B cell (primary cell): ENCODE measurements at regions not wholly inside any gene's neighbourhood (a gene's known extent, or its start where the extent isn't known, plus 50 kb on each side); places are given as distances from the start of the nearest gene placed in this dataset.

ENCODE experiments used
- ATAC-seq: fragments of 200-7000 bp; cut with Tn5 transposase; one replicate; pipeline ENCODE4 v1.10.0; 2021; ENCODE audit warnings: low read depth, mild to moderate bottlenecking, moderate number of reproducible peaks, moderate library complexity
- CTCF ChIA-PET: fragments of 350-600 bp; sonication (Branson Sonifier 250); formaldehyde crosslinking; loops from one replicate; lab custom pipeline; 2021; ENCODE audit warnings: antibody characterized with exemption, inconsistent platforms; lab: Charles Lee
- POLR2A ChIA-PET: fragments of 350-600 bp; sonication (Branson Sonifier 250); formaldehyde crosslinking; loops from one replicate; lab custom pipeline; 2021; ENCODE audit warnings: antibody characterized with exemption; lab: Charles Lee
- DNase-seq: peaks from one replicate; pipeline ENCODE4 v3.0.0; 2013
- H2AFZ ChIP-seq: 2 replicates; pipeline ENCODE4 v1.6.1; 2012; ENCODE audit warnings: mild to moderate bottlenecking, low read depth, low read length; ENCODE audit not compliant: insufficient read depth, poor library complexity, severe bottlenecking
- H3K27ac ChIP-seq, 2 donors: 1 replicate in 1 of 2; 2 replicates in 1 of 2; pipeline ENCODE4 v1.5.1; 2012 to 2013; ENCODE audit warnings: low read length in 2 of 2, mild to moderate bottlenecking in 2 of 2, moderate library complexity in 1 of 2
- H3K27me3 ChIP-seq, 4 experiments: fragments of 200-600 bp in 1 of 4; sonication (generic) in 1 of 4; replicated peaks in 1 of 4; 1 replicate in 2 of 4; 2 replicates in 2 of 4; pipeline versions ENCODE4 v1.6.1 to v1.7.0; 2013 to 2016; ENCODE audit warnings: low read length in 3 of 4, mild to moderate bottlenecking in 2 of 4, mixed read lengths in 1 of 4, moderate library complexity in 1 of 4; ENCODE audit not compliant: insufficient read depth in 4 of 4, control insufficient read depth in 3 of 4; ENCODE audit errors: control extremely low read depth in 1 of 4
- H3K36me3 ChIP-seq, 2 experiments: replicated peaks in 1 of 2; 1 replicate in 1 of 2; 2 replicates in 1 of 2; pipeline versions ENCODE4 v1.6.1 to v1.7.1; 2013; ENCODE audit warnings: low read length in 1 of 2; ENCODE audit not compliant: insufficient read depth in 2 of 2, control insufficient read depth in 1 of 2; ENCODE audit errors: control extremely low read depth in 1 of 2, extremely low read depth in 1 of 2
- H3K4me1 ChIP-seq, 2 donors: fragments of 200-600 bp in 1 of 2; sonication (generic) in 1 of 2; 1 replicate in 1 of 2; 2 replicates in 1 of 2; pipeline versions ENCODE4 v1.5.1 to v1.6.1; 2013 to 2017; ENCODE audit warnings: low read length in 2 of 2; ENCODE audit not compliant: control insufficient read depth in 2 of 2, insufficient read depth in 2 of 2
- H3K4me2 ChIP-seq: replicated peaks from 2 replicates; pipeline ENCODE3; 2012; ENCODE audit warnings: mild to moderate bottlenecking, low read depth, low read length; ENCODE audit not compliant: poor library complexity, severe bottlenecking
- H3K4me3 ChIP-seq, 5 experiments: fragments of 200-600 bp in 1 of 5; sonication (generic) in 1 of 5; 1 replicate in 3 of 5; 2 replicates in 2 of 5; pipeline versions ENCODE4 v1.5.1 to v1.7.0; 2011 to 2016; ENCODE audit warnings: low read length in 4 of 5, mild to moderate bottlenecking in 4 of 5, low read depth in 2 of 5, control low read depth in 1 of 5, moderate library complexity in 1 of 5; ENCODE audit not compliant: insufficient read depth in 1 of 5; ENCODE audit errors: control extremely low read depth in 1 of 5, extremely low read depth in 1 of 5
- H3K79me2 ChIP-seq: fragments of 200-600 bp; sonication (generic); one replicate; pipeline ENCODE4 v1.6.0; 2016; ENCODE audit warnings: low read length; ENCODE audit not compliant: control insufficient read depth, insufficient read depth
- H3K9ac ChIP-seq: fragments of 200-600 bp; sonication (generic); 2 replicates; pipeline ENCODE4 v1.6.1; 2017; ENCODE audit warnings: mild to moderate bottlenecking, low read length, moderate library complexity
- H3K9me3 ChIP-seq, 3 donors: one replicate each; pipeline versions ENCODE4 v1.6.1 to v1.7.1; 2013; ENCODE audit warnings: low read length in 2 of 3; ENCODE audit not compliant: control insufficient read depth in 2 of 3, insufficient read depth in 1 of 3; ENCODE audit errors: control extremely low read depth in 1 of 3
- H4K20me1 ChIP-seq: 2 replicates; pipeline ENCODE4 v1.6.0; 2012; ENCODE audit warnings: mild to moderate bottlenecking, low read length; ENCODE audit not compliant: insufficient read depth, control insufficient read depth, poor library complexity, severe bottlenecking
- H3K27ac Mint-ChIP-seq: one replicate; pipeline ENCODE4 v1.8.0; 2021; ENCODE audit warnings: mixed read lengths
- H3K27me3 Mint-ChIP-seq: one replicate; pipeline ENCODE4 v1.8.0; 2021; ENCODE audit warnings: mixed read lengths
- H3K4me1 Mint-ChIP-seq: one replicate; pipeline ENCODE4 v1.8.0; 2021; ENCODE audit warnings: mixed read lengths
- H3K4me3 Mint-ChIP-seq: one replicate; pipeline ENCODE4 v1.8.0; 2021; ENCODE audit warnings: mixed read lengths
- H3K9me3 Mint-ChIP-seq: one replicate; pipeline ENCODE4 v1.8.0; 2022; ENCODE audit warnings: mixed read lengths; ENCODE audit not compliant: insufficient read depth
- EZH2 ChIP-seq: IDR thresholded peaks from 2 replicates; pipeline ENCODE4 v1.6.1; 2012; ENCODE audit warnings: borderline replicate concordance, low read depth, mild to moderate bottlenecking, moderate library complexity, low read length; ENCODE audit not compliant: insufficient read depth, poor library complexity, severe bottlenecking
- WGBS: methylation state at CpG from one replicate; pipeline ENCODE4 v1.1.5; 2013; ENCODE audit warnings: missing lambda C conversion rate; ENCODE audit not compliant: insufficient coverage; 5-methylcytosine and 5-hydroxymethylcytosine counted together
- intact Hi-C: fragments of 100-400 bp; cut with micrococcal nuclease; formaldehyde crosslinking; loops from one replicate; pipeline ENCODE4 v1.10.0; 2022
- TF ChIP-seq, protein P1 (sequence below): fragments of 200-600 bp; IDR thresholded peaks from one replicate; pipeline ENCODE4 v1.8.0; 2022; ENCODE audit warnings: antibody characterized with exemption, mild to moderate bottlenecking

DNA sequence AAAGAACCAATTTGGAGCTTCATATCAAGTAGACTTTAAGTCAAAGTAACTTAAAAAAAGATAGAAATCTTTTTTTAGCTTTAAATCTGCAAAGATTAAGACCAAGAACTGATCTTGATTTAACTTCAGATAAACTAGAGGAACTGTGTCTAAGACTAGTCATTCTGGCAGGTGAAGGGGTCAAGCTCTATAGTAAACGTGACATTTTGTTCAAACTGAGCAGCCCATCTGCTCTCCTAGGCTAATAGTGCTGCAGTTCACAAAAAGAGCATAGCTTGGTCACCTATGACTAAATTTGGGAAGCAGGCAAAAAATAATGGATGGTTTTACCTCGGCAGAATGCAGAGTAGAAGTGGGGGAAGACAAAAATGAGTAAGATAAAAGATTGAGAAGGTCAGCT is 168.8 kb upstream of the ALCAM start:
- peaks cover 0 to under 1% (median 0%) of the 10 kb centered on the region in 3 donors for H3K9me3 ChIP-seq
- Mint-ChIP-seq H3K27me3 (peaks cover 6% of the 10 kb centered on the region), H3K4me1 (no peaks in the 10 kb centered on the region), H3K4me3 (no peak overlapping the region), H3K9me3 (no peaks in the 10 kb centered on the region), H3K27ac (no peak overlapping the region)
- POLR2A ChIA-PET: no interaction called here
- no peaks in the 10 kb centered on the region for H4K20me1 ChIP-seq
- H3K79me2 ChIP-seq: no peaks in the 10 kb centered on the region
- H3K27me3 ChIP-seq: no peaks in the 10 kb centered on the region
- CTCF ChIA-PET: no interaction called here
- ATAC-seq (no peak), DNase-seq (no peak)
- H2AFZ ChIP-seq: no peak overlapping the region
- no peak overlapping the region for H3K4me2 ChIP-seq
- H3K4me3 ChIP-seq: no peak overlapping the region
- WGBS: 67% methylated on average over 1 of the region's 2 CpGs
- no peak overlapping the region for H3K27ac ChIP-seq
- H3K36me3 ChIP-seq: no peaks in the 10 kb centered on the region
- intact Hi-C loops: no loop called here
- no peaks in the 10 kb centered on the region for H3K4me1 ChIP-seq
- H3K9ac ChIP-seq: no peak overlapping the region
- TF ChIP-seq EZH2: no peak
- TF ChIP-seq, protein P1, sequence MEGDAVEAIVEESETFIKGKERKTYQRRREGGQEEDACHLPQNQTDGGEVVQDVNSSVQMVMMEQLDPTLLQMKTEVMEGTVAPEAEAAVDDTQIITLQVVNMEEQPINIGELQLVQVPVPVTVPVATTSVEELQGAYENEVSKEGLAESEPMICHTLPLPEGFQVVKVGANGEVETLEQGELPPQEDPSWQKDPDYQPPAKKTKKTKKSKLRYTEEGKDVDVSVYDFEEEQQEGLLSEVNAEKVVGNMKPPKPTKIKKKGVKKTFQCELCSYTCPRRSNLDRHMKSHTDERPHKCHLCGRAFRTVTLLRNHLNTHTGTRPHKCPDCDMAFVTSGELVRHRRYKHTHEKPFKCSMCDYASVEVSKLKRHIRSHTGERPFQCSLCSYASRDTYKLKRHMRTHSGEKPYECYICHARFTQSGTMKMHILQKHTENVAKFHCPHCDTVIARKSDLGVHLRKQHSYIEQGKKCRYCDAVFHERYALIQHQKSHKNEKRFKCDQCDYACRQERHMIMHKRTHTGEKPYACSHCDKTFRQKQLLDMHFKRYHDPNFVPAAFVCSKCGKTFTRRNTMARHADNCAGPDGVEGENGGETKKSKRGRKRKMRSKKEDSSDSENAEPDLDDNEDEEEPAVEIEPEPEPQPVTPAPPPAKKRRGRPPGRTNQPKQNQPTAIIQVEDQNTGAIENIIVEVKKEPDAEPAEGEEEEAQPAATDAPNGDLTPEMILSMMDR: no peak

DNA sequence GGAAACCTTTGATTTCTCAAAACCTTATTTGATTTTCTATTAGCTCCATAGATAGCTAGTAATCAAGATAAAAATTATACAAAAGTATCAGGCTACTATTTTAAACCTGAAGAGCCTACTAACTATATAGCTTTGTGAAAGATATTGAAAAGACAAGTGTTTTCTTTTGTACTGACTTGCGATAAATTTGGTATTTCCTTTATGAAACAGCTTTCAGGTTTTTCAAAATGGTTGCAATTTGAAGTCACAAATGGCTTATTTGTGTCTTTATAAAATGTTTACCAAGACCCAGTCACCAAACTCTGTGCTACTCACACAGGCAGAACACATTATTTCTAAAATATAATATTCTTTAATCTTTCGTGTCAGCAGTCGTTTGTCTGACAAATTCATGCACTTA is 167.5 kb upstream of the ALCAM start:
- H3K27me3 Mint-ChIP-seq: peaks cover 6% of the 10 kb centered on the region
- Histone ChIP-seq H3K79me2 (no peaks in the 10 kb centered on the region), H3K27me3 (no peaks in the 10 kb centered on the region), H4K20me1 (no peaks in the 10 kb centered on the region), H3K4me3 (no peak overlapping the region), H2AFZ (no peak overlapping the region), H3K4me2 (no peak overlapping the region), H3K36me3 (no peaks in the 10 kb centered on the region), H3K4me1 (no peaks in the 10 kb centered on the region), H3K27ac (no peak overlapping the region), H3K9ac (no peak overlapping the region), H3K9me3 (no peaks in the 10 kb centered on the region)
- no peak for DNase-seq
- no peak for ATAC-seq
- CTCF ChIA-PET: no interaction called here
- POLR2A ChIA-PET: no interaction called here
- TF ChIP-seq, protein P1: no peak
- no peak for TF ChIP-seq EZH2
- H3K9me3 Mint-ChIP-seq: no peaks in the 10 kb centered on the region
- no peaks in the 10 kb centered on the region for H3K4me1 Mint-ChIP-seq
- WGBS: 100% methylated on average over 1 of the region's 3 CpGs
- H3K4me3 Mint-ChIP-seq: no peak overlapping the region
- intact Hi-C loops: no loop called here
- no peak overlapping the region for H3K27ac Mint-ChIP-seq
